Fibroblast of the conjunctiva (primary cell): ENCODE measurements at regions not wholly inside any gene's neighbourhood (a gene's known extent, or its start where the extent isn't known, plus 50 kb on each side); places are given as distances from the start of the nearest gene placed in this dataset.

ENCODE experiments used
- DNase-seq: peaks from one replicate; pipeline ENCODE4 v3.0.0-alpha.2; 2010; ENCODE audit warnings: low read depth

DNA sequence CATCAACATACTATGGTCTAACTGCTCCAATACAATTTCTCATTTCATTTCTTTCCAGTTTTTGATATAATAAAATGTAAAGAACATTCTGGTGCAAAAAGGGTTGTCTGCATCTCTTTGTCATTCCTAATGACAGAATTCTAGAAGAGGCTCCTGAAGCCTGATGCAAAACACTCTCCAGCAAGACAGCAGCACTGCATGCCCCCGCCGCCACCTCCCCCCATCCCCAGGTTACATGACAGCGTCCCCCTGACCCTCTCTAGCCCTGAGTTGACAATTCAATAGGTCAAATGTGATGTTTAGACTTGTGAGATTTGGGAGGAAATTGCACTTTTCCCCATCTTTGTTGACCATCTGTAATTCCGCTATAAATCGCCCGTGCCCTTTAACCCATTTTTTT lies 64.6 kb upstream of the C1orf21 start:
- no peak for DNase-seq

DNA sequence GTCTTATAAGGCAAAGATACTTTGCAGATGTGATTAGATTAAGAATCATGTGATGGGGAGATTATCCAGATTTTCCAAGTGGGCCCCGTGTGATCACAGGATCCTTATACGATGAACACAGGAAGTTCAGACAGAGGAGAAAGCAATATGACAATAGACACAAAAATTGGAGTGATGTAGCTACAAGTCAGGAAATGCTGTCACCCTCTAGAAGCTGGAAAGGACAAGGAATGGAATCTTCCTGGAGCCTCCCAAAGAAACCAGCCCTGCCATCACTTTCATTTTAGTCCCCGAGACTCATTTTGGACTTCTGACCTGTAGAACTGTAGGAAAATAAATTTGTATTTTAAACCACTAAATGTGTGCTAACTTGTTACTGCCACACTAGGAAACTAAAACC lies 61.9 kb upstream of the C1orf21 start:
- no peak for DNase-seq

DNA sequence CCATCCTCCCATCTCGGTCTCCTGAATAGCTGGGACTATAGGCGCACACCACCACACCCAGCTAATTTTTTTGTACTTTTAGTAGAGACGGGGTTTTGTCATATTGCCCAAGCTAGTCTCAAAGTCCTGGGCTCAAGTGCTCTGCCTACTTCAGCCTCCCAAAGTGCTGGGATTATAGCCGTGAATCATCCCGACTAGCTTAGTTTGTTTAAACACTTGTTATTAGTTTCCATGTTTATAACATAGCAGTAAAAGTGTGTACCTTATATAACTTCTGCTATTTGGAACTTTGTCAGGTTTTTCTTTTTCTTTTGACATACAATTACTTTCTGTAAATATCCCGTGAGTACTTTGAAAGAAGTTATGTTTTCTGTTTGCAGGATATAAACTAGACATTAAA lies 60.6 kb upstream of the C1orf21 start:
- DNase-seq, result no peak

DNA sequence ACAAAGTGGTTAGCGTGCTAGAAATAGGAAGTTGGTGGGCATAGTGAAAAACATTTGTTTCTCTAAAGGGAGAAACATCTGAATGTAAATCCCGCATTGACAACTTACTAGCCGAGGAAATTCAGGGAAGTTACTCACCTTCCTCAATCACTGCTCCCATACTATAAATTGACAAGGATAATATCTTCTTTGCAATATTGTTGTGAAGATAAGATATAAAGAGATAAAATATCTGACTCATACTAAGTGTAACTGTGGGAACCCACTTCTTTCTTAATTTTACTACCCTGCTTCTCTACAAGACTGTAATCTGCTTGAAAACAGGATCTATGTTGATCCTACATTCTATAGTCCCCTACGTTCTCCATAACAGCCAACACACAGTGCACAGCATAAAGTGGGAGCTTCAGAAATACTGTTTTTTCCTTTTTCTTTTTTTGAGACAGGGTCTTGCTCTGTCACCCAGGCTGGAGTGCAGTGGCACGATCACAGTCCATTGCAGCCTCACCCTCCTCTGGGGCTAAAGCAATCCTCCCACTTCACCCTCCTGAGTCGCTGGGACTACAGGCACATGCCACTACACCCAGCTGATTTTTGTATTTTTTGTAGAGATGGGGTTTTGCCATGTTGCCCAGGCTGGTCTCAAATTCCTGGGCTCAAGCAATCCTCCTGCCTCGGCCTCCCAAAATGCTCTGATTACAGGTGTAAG lies 57.4 kb upstream of the C1orf21 start:
- no peak for DNase-seq

DNA sequence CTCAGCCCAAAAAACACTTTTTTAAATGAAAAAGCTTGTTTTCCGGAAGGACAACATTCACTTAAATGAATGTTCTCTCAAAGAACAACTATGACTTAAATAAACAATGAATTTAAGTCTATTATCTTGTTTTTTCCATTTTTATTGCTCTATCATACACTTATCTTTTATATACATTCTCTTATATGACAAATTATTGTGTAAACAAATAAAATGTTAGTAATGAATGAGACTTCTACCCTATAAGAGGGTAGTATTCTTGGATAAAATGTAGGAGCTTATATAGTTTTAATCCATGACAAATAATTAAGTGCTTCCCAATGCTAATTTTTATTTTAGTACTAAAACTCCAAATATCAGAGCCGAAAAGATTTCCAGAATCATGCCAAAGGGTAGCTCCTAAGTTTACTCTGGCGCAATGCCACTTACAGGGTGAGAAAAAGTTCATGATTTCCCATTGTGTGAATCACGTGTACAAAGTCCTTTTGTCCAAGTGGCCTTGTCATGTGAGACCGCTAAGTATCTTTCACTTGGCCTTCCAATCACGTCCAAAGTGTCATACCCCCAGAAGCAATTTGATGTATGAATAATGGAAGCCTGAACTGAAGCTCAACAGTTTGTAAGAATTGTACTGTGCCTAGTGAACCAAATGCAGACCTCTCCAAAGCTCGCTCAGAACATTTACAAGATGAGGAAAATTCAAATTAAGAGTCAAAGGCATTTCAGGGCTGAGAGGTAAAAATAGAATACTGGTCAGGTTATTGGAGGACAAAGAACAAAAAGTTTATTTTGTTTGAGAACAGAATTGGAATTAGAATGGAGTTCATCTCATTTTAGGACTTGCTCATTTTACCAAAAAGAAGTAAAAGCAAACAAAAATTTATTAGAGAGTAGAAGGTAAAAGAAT lies 56.6 kb upstream of the C1orf21 start:
- DNase-seq, result no peak

DNA sequence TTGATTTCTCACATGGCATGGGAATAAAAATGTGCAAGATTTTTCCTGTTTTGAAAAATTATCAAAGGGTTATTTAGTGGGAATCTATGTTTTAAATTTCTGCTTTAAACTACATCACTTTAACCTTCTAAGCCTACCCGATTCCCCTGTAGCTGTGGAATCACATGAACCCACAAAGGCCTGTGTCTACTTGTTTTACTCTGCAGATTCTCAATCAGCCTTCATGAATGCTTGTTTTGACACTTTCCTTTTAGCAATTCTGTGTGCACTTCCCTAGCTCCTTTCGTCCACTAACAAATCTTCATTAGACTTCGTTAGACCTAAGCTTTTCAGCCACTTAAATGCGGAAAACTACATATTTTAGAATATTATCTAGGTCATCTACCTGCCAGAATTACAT lies 56.0 kb upstream of the C1orf21 start:
- DNase-seq, result no peak
